RWPE1 (cell line): ENCODE measurements at regions not wholly inside any gene's neighbourhood (a gene's known extent, or its start where the extent isn't known, plus 50 kb on each side); places are given as distances from the start of the nearest gene placed in this dataset.
"Not testable (repeated sequence)": the region's sequence is repeated elsewhere in the genome, so short reads cannot be mapped to it uniquely, and the experiment has no call there.

Experiments used
- CTCF ChIA-PET: fragments of 350-600 bp; sonication (Branson Sonifier 250); formaldehyde crosslinking; extraction: SDS; loops from one replicate; lab custom pipeline; 2021; lab: Yijun Ruan, JAX
- POLR2A ChIA-PET: fragments of 400-600 bp; formaldehyde crosslinking; extraction: SDS; loops from one replicate; lab custom pipeline; 2020; ENCODE audit warnings: antibody characterized with exemption; ENCODE audit not compliant: low non-redundant PET; lab: Yijun Ruan, JAX
- DNase-seq: peaks from one replicate; pipeline ENCODE4 v3.0.0; 2012; ENCODE audit warnings: low spot score
- H3K27ac ChIP-seq: fragments of 450-650 bp; 2 replicates; pipeline ENCODE4 v1.5.1; 2017
- TF ChIP-seq, protein P1 (sequence below): fragments of 450-650 bp; conservative IDR thresholded peaks from 2 replicates; pipeline ENCODE4 v1.5.1; 2017; ENCODE audit warnings: low read depth, mild to moderate bottlenecking

DNA sequence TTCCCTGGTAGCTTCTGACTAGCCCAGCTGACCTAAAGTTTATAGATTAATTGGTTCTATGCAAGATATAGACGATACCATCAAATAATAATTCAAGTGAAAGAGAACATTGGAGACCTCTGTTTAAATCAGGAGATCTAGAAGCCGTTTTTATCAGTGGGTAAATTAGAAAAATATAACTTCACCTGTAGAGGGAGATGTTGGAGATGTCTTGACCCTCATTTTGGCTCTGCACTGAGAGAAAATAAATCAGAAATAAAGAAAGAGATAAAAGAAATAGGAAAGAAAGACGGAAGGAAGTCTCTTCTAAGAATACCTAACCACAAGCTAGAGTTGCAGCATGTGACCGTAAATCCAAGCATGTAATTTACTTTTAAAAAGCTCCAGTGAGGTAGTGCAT is 684.5 kb downstream of the C12orf50 start:
- POLR2A ChIA-PET = no interaction called here
- TF ChIP-seq, protein P1, sequence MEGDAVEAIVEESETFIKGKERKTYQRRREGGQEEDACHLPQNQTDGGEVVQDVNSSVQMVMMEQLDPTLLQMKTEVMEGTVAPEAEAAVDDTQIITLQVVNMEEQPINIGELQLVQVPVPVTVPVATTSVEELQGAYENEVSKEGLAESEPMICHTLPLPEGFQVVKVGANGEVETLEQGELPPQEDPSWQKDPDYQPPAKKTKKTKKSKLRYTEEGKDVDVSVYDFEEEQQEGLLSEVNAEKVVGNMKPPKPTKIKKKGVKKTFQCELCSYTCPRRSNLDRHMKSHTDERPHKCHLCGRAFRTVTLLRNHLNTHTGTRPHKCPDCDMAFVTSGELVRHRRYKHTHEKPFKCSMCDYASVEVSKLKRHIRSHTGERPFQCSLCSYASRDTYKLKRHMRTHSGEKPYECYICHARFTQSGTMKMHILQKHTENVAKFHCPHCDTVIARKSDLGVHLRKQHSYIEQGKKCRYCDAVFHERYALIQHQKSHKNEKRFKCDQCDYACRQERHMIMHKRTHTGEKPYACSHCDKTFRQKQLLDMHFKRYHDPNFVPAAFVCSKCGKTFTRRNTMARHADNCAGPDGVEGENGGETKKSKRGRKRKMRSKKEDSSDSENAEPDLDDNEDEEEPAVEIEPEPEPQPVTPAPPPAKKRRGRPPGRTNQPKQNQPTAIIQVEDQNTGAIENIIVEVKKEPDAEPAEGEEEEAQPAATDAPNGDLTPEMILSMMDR = no peak
- CTCF ChIA-PET = interaction anchor here (0.5 to 0.8 kb wide), 4 partner anchors 8 to 563 kb away, joined by 3 to 4 read pairs (median 3); no protein-coding TSS in a partner anchor
- peak; percentile 9 for DNase-seq
- no peak overlapping the region for H3K27ac ChIP-seq

DNA sequence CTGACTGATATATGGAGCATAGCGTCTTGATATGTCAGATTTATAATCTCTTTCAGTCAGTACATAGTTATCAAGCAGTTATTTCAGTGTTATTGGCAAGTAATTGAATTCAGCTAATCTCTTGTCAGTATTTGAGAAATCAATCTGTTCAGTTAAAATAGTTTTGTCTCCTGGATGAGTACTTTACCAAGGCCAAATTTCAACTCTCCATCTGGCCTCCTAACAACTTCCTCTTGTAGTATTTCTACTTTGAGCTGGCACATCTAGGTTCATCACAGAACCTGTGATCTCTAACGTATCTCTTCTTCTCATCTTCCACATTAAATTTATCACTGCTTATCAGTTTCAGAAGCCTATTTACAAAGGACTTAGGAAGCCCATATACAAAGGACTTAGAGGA is 690.5 kb downstream of the C12orf50 start:
- CTCF ChIA-PET = interaction anchor here (0.7 kb wide), 1 partner anchor 212 kb away, joined by 3 read pairs; no protein-coding TSS in a partner anchor
- POLR2A ChIA-PET = no interaction called here
- no peak for DNase-seq
- TF ChIP-seq, protein P1 = no peak
- no peak overlapping the region for H3K27ac ChIP-seq

DNA sequence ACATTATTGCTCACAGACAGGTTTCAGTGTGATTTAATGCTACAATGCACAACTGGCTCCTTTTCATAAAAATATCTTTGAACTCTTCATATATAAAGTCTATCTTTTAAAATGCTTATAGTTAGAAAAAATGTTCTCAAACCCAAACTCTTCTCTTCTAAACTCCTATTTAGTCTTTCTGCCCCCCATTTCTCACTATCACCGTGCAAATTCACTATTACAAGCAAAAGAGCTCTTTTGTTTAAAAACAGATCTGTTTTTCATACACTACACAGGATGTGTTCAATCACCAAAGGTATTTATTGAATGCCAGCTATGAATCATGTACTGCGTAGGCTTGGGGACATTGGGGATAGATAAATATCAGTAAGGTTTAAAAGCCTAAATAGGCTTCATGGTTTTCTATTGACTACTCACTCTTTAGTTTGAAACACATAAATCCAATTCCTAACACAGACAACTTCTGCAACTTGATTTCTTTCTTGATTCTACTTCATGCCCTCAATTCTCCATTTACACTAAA is 692.3 kb downstream of the C12orf50 start:
- no peak overlapping the region for H3K27ac ChIP-seq
- TF ChIP-seq, protein P1 = no peak
- CTCF ChIA-PET = no interaction called here
- DNase-seq = no peak
- POLR2A ChIA-PET = no interaction called here

DNA sequence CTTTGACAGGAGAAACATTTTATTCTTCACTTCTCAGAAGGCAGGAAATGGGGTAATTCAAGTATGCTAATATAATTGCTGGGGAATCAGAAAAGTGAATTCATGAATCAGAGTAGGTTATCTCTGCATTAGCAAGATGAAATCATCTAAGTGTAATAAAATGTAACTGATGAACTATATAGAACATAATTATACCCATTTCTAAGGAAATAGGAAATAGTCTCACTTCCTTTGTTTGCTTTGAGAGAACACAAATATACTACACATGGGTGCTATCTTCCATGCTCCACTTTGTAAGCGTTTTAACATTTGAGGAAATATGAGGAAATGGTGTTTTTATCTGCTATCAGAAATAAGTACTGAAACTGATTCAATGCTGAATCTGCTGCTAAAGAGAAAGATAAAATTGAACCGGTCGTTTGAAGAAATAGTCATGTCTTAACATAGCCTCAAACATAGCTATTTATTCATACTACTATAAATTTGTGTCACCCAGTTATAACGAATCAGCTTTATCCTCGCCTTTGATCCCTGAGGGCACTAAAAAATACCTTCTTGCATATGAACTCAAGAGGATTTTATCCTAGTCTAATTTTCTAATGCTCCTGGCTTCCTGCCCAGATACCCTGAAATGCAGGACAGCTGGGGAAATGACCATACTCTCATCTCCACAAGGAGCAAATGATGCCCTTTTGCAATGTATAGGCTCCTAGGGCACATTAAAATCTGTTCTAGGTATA is 696.0 kb downstream of the C12orf50 start:
- DNase-seq = no peak
- ChIA-PET CTCF (interaction anchor here (0.6 kb wide), 1 partner anchor 147 kb away, joined by 3 read pairs; no protein-coding TSS in a partner anchor), POLR2A (interaction anchor here (0.5 kb wide), 1 partner anchor 31 kb away, joined by 3 read pairs; no protein-coding TSS in a partner anchor)
- no peak overlapping the region for H3K27ac ChIP-seq
- TF ChIP-seq, protein P1 = no peak

DNA sequence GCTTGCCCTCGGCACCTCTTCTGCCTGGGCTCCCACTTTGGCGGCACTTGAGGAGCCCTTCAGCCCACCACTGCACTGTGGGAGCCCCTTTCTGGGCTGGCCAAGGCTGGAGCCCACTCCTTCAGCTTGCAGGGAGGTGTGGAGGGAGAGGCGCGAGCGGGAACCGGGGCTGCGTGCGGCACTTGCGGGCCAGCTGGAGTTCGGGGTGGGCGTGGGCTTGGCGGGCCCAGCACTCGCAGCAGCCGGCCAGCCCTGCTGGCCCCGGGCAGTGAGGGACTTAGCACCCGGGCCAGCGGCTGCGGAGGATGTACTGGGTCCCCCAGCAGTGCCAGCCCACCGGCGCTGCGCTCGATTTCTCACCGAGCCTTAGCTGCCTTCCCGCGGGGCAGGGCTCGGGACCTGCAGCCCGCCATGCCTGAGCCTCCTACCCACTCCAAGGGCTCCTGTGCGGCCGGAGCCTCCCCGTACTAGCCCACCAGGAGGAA is 699.1 kb downstream of the C12orf50 start:
- POLR2A ChIA-PET, CTCF ChIA-PET, H3K27ac ChIP-seq, DNase-seq: not testable (repeated sequence)

DNA sequence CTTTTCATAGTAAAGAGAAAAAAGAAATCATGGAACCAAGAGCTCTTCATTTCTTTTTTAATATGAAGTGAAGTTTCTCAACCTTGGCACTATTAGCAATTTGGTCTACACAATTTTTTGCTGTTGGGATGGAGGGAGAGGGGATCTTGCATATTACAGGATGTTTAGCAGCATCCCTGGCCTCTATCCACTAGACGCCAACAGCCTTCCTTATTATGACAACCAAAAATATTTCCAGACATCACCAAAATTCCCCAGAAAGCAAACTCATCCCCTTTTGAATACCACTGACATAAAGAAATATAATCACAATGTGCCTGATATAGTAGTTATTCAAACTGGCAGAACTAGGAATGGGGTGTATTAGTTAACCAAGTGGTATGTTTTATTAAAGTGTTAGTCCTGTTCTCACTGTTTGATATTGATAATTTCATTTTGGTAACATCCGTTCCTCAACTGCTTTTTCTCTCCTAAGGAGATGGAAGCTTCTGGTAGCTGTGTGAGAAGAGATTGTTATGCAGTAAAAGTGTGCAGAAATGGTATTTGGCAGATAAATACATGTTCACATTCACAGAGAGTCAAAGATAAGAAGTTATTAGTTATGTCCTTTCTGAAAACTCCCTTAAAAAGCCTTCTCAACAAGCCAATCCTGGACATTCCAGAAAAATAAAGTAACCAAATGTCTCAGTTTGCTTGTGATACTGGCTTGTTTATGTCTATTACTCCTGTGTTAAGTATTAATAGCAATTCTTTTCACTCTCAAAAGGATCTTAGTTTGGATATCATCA is 699.9 kb downstream of the C12orf50 start:
- CTCF ChIA-PET = no interaction called here
- POLR2A ChIA-PET = no interaction called here
- TF ChIP-seq, protein P1 = no peak

More for the DNA sequence above, 699.9 kb downstream of the C12orf50 start:
- H3K27ac ChIP-seq = no peak overlapping the region
- DNase-seq = no peak
